GM10266 (cell line): ENCODE measurements at regions not wholly inside any gene's neighbourhood (a gene's known extent, or its start where the extent isn't known, plus 50 kb on each side); places are given as distances from the start of the nearest gene placed in this dataset.

Experiments
- DNase-seq: peaks from one replicate; pipeline ENCODE4 v3.0.0; 2012; ENCODE audit errors: extremely low spot score
- TF ChIP-seq, protein P1 (sequence below): IDR thresholded peaks from 2 replicates; pipeline ENCODE4 v1.5.1; 2012; ENCODE audit warnings: mild to moderate bottlenecking, low read depth; ENCODE audit not compliant: control insufficient read depth, insufficient read depth; ENCODE audit errors: missing control alignments

- TF ChIP-seq, protein P1, sequence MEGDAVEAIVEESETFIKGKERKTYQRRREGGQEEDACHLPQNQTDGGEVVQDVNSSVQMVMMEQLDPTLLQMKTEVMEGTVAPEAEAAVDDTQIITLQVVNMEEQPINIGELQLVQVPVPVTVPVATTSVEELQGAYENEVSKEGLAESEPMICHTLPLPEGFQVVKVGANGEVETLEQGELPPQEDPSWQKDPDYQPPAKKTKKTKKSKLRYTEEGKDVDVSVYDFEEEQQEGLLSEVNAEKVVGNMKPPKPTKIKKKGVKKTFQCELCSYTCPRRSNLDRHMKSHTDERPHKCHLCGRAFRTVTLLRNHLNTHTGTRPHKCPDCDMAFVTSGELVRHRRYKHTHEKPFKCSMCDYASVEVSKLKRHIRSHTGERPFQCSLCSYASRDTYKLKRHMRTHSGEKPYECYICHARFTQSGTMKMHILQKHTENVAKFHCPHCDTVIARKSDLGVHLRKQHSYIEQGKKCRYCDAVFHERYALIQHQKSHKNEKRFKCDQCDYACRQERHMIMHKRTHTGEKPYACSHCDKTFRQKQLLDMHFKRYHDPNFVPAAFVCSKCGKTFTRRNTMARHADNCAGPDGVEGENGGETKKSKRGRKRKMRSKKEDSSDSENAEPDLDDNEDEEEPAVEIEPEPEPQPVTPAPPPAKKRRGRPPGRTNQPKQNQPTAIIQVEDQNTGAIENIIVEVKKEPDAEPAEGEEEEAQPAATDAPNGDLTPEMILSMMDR = no peak
- DNase-seq = no peak
Measured at GRCh38 chr3:117417411-117417810, 707.8 kb downstream of the TUSC7 start.

DNA sequence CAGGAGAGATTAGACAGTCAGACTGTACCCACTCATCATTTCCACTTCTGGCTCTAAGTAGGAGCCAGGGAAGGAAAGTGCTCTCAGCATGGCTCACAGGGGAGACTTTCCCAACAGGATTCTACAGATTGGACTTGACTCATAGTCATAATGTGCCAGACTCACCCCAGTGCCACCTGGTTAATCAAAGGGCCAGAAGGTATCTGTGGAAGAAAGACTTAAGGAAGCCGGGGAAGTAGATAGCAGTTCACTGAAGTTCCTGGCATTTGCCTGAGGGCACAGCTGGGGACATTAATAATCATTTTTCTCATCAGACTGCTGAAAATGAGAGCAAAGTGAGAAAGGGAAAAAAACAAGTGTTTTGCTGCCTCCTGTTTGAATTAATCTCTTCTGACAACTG is 717.5 kb downstream of the TUSC7 start:
- TF ChIP-seq, protein P1 = no peak
- DNase-seq = no peak

GRCh38 chr3:117433427-117433826 is 723.8 kb downstream of the TUSC7 start:
- TF ChIP-seq, protein P1 = no peak
- no peak for DNase-seq

DNA sequence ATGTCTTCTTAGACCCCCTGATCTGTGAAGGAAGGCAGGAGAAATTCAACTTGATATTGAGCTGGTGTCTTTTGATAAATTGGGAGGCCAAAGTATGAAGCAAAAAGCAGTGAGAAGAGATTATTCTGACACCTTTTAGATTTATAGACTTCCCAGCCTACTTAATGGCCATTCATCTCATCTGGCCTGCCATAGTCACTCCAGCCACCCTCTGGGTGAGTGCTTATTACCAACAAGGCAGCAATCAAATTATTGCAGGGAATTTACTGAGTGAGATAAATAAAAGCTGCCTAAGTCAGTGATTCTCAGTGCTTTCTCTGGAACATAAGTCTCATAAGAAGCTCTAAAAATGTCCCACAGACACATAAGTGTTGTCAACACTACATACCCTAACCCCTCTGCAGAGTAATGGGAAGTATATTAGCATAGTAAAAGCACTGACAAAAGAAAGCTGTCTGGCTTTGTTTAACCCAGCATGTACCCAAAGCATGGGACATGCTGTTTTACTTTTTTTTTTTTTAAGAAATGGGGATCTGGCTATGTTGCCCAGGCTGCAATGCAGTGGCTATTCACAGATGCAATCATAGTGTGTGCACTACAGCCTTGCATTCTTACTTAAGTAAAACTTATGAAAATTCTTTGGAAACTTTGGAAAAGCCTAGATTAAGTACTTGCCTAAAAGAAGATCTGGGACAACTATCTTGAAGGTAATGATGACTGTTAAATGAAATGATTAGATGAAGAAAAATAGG is 725.3 kb downstream of the TUSC7 start:
- no peak for DNase-seq
- TF ChIP-seq, protein P1 = no peak

GRCh38 chr3:117435506-117435905 is 725.9 kb downstream of the TUSC7 start:
- DNase-seq = no peak
- TF ChIP-seq, protein P1 = no peak

- no peak for DNase-seq
- TF ChIP-seq, protein P1 = no peak
Measured at GRCh38 chr3:117439812-117440211, 730.2 kb downstream of the TUSC7 start.

- TF ChIP-seq, protein P1 = no peak
- no peak for DNase-seq
Measured at GRCh38 chr3:117441851-117442250, 732.3 kb downstream of the TUSC7 start.
